Pancreas (tissue), 10 donors: ENCODE measurements at regions not wholly inside any gene's neighbourhood (a gene's known extent, or its start where the extent isn't known, plus 50 kb on each side); places are given as distances from the start of the nearest gene placed in this dataset.

Experiments used
- ATAC-seq, 4 donors: fragments of 200-7000 bp; cut with Tn5 transposase; one replicate each; pipeline versions ENCODE4 v1.8.0 to v1.9.1; 2020; ENCODE audit warnings: mild to moderate bottlenecking in 4 of 4, moderate library complexity in 4 of 4
- DNase-seq, 6 donors: peaks; one replicate each; pipeline ENCODE4 v3.0.0-alpha.2; 2020
- FAIRE-seq: peaks from 2 replicates; lab custom pipeline; 2012; peaks lifted over from hg19 to GRCh38; lab: Jason Lieb, UNC
- H3K27ac ChIP-seq, 4 donors: fragments of 200-600 bp; sonication (generic); 1 replicate in 3 of 4; 2 replicates in 1 of 4; pipeline versions ENCODE4 v1.5.0 to v1.8.0; 2020
- H3K27me3 ChIP-seq, 4 donors: fragments of 200-600 bp; one replicate each; pipeline ENCODE4 v1.8.0; 2021
- H3K36me3 ChIP-seq, 3 donors: fragments of 200-600 bp; sonication (generic) in 1 of 3; one replicate each; pipeline versions ENCODE4 v1.5.0 to v1.8.0; 2020 to 2021
- H3K4me1 ChIP-seq, 3 donors: fragments of 200-600 bp; one replicate each; pipeline ENCODE4 v1.8.0; 2021
- H3K4me3 ChIP-seq, 4 donors: fragments of 200-600 bp; sonication (generic) in 2 of 4; one replicate each; pipeline versions ENCODE4 v1.5.0 to v1.8.0; 2020 to 2021
- H3K9me3 ChIP-seq, 4 donors: fragments of 200-600 bp; one replicate each; pipeline ENCODE4 v1.8.0; 2021
- CTCF ChIP-seq, 4 donors: fragments of 200-600 bp; sonication (generic) in 3 of 4; IDR thresholded peaks; one replicate each; pipeline versions ENCODE4 v1.5.0 to v1.8.0; 2021; ENCODE audit warnings: antibody characterized with exemption in 4 of 4
- WGBS, 2 donors: extraction: QIAGEN DNeasy Blood & Tissue Kit; methylation state at CpG; one replicate each; pipeline ENCODE4 v1.1.7; 2013; 5-methylcytosine and 5-hydroxymethylcytosine counted together
- intact Hi-C, 3 donors: fragments of 100-400 bp; cut with DNase I; formaldehyde crosslinking; loops; one replicate each; pipeline versions ENCODE4 v1.11.1 to v1.14.2; 2022
- donor health status: healthy with polysubstance abuse.
- donor health status: DM: no; HTN: no; CAD: no; lungs with moderate emphysema.
- donor health status: DM: no; HTN: no; CAD: no.
- donor health status: control.
- donor health status: control.
- donor health status: Bipolar disorder and iron deficiency.
- donor health status: DM: yes; HTN: yes; CAD: no.
- donor health status: DM: no; HTN: no; CAD: no.
- donor health status: DM: no; HTN: no; CAD: no.
- donor health status: DM: yes; HTN: yes; CAD: no.

DNA sequence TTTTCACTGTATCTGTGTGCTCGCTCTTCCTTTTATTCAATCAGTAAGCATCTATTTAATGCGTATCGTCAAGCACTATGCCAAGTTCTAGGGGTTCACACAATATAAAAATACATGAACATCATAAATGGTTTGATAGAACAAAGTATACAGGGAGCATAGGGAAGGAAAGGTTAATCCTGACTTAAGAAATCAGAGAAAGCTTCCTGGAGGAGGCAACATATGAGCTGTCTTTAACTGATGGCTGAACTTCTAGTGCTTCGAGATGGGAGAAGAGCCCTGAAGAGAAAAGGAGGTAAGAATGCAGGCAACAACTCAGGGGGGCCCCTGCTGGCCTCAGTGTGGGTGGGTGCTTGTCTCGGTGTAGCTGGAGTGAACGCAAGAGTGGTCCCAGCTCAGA is 63.6 kb upstream of the GALNT2 start:
- H3K4me1 ChIP-seq = peaks cover 0 to 4% (median 0%) of the 10 kb centered on the region in 3 donors
- ATAC-seq = no peak
- no peak for DNase-seq
- H3K9me3 ChIP-seq = no peaks in the 10 kb centered on the region
- FAIRE-seq = no peak
- WGBS, 2 donors = 94 to 96% methylated on average over 6 of the region's 6 CpGs
- no peak overlapping the region for H3K4me3 ChIP-seq
- no peak for TF ChIP-seq CTCF (IDR thresholded peaks at IDR 0.05)
- no peak overlapping the region for H3K27ac ChIP-seq
- no peaks in the 10 kb centered on the region for H3K36me3 ChIP-seq
- no peaks in the 10 kb centered on the region for H3K27me3 ChIP-seq
- intact Hi-C loops = no loop called here

- no peak overlapping the region for H3K4me3 ChIP-seq
- TF ChIP-seq CTCF (IDR thresholded peaks at IDR 0.05) = no peak
Observed at GRCh38 chr1:230005040-230005439, 62.0 kb upstream of the GALNT2 start.

GRCh38 chr1:230008721-230009120 is 58.3 kb upstream of the GALNT2 start:
- intact Hi-C loops = no loop called here
- TF ChIP-seq CTCF (IDR thresholded peaks at IDR 0.05) = no peak
- Histone ChIP-seq H3K36me3 (no peaks in the 10 kb centered on the region), H3K4me1 (no peaks in the 10 kb centered on the region), H3K9me3 (no peaks in the 10 kb centered on the region), H3K4me3 (no peak overlapping the region), H3K27me3 (no peaks in the 10 kb centered on the region), H3K27ac (no peak overlapping the region)
- ATAC-seq (no peak), DNase-seq (no peak), FAIRE-seq (no peak)
- 72 to 83% methylated on average over 4 of the region's 4 CpGs for WGBS, 2 donors

More at GRCh38 chr1:230005040-230005439, 62.0 kb upstream of the GALNT2 start:
- no peaks in the 10 kb centered on the region for H3K9me3 ChIP-seq
- intact Hi-C loops = no loop called here
- no peaks in the 10 kb centered on the region for H3K36me3 ChIP-seq
- 81 to 94% methylated on average over 8 of the region's 8 CpGs for WGBS, 2 donors
- FAIRE-seq (no peak), ATAC-seq (no peak), DNase-seq (no peak)
- H3K27me3 ChIP-seq = no peaks in the 10 kb centered on the region
- peaks cover 0 to 4% (median 0%) of the 10 kb centered on the region in 3 donors for H3K4me1 ChIP-seq
- no peak overlapping the region for H3K27ac ChIP-seq

GRCh38 chr1:230009611-230010313 is 57.3 kb upstream of the GALNT2 start:
- TF ChIP-seq CTCF (IDR thresholded peaks at IDR 0.05) = no peak
- 96 to 97% methylated on average over 7 of the region's 7 CpGs for WGBS, 2 donors
- Histone ChIP-seq H3K27ac (no peak overlapping the region), H3K4me1 (no peaks in the 10 kb centered on the region), H3K27me3 (no peaks in the 10 kb centered on the region), H3K4me3 (no peak overlapping the region), H3K36me3 (no peaks in the 10 kb centered on the region), H3K9me3 (no peaks in the 10 kb centered on the region)
- no peak for DNase-seq
- ATAC-seq = no peak
- no peak for FAIRE-seq
- intact Hi-C loops = no loop called here

DNA sequence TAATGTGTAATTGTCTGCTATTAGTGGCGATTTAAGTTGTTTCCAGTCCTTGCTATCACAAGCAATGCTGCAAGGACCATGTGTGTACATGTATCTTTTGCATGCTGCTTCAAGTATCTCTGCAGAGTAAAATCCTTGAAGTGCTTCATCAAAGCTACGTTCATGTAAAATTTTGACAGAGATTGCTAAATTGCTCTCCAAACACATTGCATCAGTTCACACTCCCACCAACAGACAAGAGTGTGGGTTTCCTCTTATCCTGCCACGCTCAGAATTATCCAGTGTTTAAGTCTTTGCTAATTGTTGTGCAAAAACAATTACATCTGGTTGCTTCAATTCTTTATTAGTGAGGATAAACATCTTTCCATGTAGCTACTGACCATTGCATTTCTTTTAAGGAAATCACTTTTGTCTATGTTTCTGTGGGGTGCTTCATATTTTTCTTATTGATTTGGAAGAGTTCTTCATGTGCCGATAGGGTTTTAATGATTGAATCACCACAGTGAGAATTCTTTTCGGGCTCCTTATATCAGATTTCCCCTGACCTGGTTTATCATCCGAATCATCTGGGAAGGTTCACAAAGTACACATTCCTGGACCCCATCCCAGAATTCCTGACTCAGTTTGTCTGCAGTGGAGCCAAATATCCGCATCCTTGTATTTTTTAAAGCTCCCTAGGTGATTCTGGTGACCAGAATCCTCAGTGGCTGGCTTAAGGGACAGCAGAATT is 56.3 kb upstream of the GALNT2 start:
- DNase-seq = no peak
- no peak overlapping the region for H3K27ac ChIP-seq
- TF ChIP-seq CTCF (IDR thresholded peaks at IDR 0.05) = no peak
- no peaks in the 10 kb centered on the region for H3K4me1 ChIP-seq
- H3K36me3 ChIP-seq = no peaks in the 10 kb centered on the region
- FAIRE-seq = no peak
- no peaks in the 10 kb centered on the region for H3K9me3 ChIP-seq
- no peak overlapping the region for H3K4me3 ChIP-seq
- no peak for ATAC-seq
- 86% methylated on average over 7 of the region's 7 CpGs for WGBS, 2 donors
- no peaks in the 10 kb centered on the region for H3K27me3 ChIP-seq
- intact Hi-C loops = no loop called here
